SJSA1 (cell line): ENCODE measurements at regions not wholly inside any gene's neighbourhood (a gene's known extent, or its start where the extent isn't known, plus 50 kb on each side); places are given as distances from the start of the nearest gene placed in this dataset.
"Not testable (repeated sequence)": the region's sequence is repeated elsewhere in the genome, so short reads cannot be mapped to it uniquely, and the experiment has no call there.

Experiments used
- DNase-seq, 2 experiments: peaks; one replicate each; pipeline ENCODE4 v3.0.0-alpha.2; 2015 to 2020; ENCODE audit warnings: low spot score in 2 of 2, low read depth in 1 of 2
- H3K27ac ChIP-seq: fragments of 250-450 bp; sonication (Bioruptor Pico); 2 replicates; pipeline ENCODE4 v1.5.1; 2020; ENCODE audit warnings: mild to moderate bottlenecking, moderate library complexity
- H3K27me3 ChIP-seq: fragments of 250-450 bp; sonication (Bioruptor Pico); replicated peaks from 2 replicates; pipeline ENCODE4 v1.5.1; 2020; ENCODE audit warnings: mild to moderate bottlenecking, moderate library complexity
- H3K36me3 ChIP-seq: fragments of 250-450 bp; sonication (Bioruptor Pico); 2 replicates; pipeline ENCODE4 v1.5.1; 2020; ENCODE audit warnings: mild to moderate bottlenecking
- H3K4me1 ChIP-seq: fragments of 250-450 bp; sonication (Bioruptor Pico); replicated peaks from 2 replicates; pipeline ENCODE4 v1.6.1; 2021; ENCODE audit warnings: mild to moderate bottlenecking
- H3K4me3 ChIP-seq: fragments of 250-450 bp; sonication (Bioruptor Pico); 2 replicates; pipeline ENCODE4 v1.5.1; 2020; ENCODE audit warnings: mild to moderate bottlenecking
- H3K9me3 ChIP-seq: fragments of 250-450 bp; sonication (Bioruptor Pico); replicated peaks from 2 replicates; pipeline ENCODE4 v1.5.1; 2020; ENCODE audit warnings: mild to moderate bottlenecking

DNA sequence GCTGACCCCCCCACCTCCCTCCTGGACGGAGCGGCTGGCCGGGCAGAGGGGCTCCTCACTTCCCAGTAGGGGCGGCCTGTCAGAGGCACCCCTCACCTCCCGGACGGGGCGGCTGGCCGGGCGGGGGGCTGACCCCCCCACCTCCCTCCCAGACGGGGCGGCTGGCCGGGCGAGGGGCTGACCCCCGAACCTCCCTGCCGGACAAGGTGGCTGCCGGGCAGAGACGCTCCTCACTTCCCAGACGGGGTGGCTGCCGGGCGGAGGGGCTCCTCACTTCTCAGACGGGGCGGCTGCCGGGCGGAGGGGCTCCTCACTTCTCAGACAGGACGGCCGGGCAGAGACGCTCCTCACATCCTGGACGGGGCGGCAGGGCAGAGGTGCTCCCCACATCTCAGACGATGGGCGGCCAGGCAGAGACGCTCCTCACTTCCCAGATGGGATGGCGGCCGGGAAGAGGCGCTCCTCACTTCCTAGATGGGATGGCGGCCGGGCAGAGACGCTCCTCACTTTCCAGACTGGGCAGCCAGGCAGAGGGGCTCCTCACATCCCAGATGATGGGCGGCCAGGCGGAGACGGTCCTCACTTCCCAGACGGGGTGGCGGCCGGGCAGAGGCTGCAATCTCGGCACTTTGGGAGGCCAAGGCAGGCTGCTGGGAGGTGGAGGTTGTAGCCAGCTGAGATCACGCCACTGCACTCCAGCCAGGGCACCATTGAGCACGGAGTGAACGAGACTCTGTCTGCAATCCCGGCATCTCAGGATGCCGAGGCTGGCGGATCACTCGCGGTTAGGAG lies 66.2 kb upstream of the PAPPA2 start:
- H3K36me3 ChIP-seq, H3K4me3 ChIP-seq, H3K9me3 ChIP-seq, H3K4me1 ChIP-seq, H3K27ac ChIP-seq, H3K27me3 ChIP-seq, DNase-seq: not testable (repeated sequence)

DNA sequence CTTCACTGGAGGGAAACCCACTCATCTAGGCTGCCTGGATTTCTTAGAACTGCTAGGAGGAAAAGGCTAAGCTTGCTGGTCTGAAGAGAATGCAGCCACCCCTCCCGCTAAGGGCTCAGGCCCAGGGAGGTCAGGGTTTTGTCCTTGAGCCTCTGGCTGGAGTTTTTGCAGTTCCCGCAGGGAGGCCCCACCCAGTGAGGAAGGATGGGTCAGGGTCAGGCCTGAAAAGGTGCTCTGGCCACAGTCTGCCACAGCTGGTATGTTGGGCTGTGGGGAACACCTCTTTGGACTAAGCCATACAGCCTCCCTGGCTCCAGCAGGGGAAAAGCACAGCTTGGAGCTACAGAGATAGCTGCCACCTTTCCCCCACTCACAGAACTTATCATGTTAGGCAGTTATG lies 71.4 kb upstream of the PAPPA2 start:
- no peak for DNase-seq
- Histone ChIP-seq H3K4me1 (no peaks in the 10 kb centered on the region), H3K27me3 (no peaks in the 10 kb centered on the region), H3K27ac (no peak overlapping the region), H3K9me3 (no peaks in the 10 kb centered on the region), H3K4me3 (no peak overlapping the region), H3K36me3 (no peaks in the 10 kb centered on the region)

DNA sequence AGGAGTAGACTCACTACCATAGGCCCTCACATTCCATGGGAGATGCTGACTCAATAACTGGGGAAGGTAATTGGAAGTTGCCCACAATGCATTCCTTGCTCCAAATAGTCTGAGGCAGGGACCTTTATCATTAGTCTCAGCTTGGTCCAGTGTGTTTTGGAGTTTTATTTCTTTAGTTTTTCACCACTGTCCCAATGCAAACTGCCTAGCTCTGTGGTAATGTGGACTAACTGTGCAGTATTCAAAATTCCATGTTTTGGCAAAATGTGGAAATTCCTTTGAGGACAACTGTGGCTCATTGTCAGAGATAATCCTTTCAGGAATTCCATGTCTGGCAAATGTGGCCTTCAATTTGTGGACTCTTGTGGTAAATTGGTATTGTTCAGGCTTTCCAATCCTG lies 78.1 kb upstream of the PAPPA2 start:
- no peaks in the 10 kb centered on the region for H3K4me1 ChIP-seq
- H3K4me3 ChIP-seq: no peak overlapping the region
- H3K36me3 ChIP-seq: no peaks in the 10 kb centered on the region
- H3K27me3 ChIP-seq: no peaks in the 10 kb centered on the region
- H3K27ac ChIP-seq: no peak overlapping the region
- no peak for DNase-seq
- H3K9me3 ChIP-seq: no peaks in the 10 kb centered on the region

DNA sequence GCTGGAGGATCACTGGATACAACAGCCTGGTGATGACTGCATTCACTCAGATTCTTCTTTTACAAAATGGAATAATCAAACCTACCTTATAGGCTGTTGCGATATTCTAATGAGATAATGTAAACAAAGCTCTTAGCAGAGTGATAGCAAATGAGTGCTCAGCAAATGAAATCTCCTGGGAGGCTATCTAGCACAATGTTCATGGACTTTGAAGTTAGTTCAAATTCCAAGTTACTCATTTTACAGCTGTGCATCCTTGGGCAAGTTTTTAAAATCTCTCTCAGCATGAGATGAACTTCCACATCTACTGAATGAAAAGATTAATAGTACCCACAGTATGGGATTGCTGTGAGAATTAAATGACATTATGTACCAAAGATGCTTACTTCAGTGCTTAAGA lies 80.8 kb upstream of the PAPPA2 start:
- no peak overlapping the region for H3K4me3 ChIP-seq
- no peak for DNase-seq
- H3K27me3 ChIP-seq: no peaks in the 10 kb centered on the region
- H3K4me1 ChIP-seq: no peaks in the 10 kb centered on the region
- H3K36me3 ChIP-seq: no peaks in the 10 kb centered on the region
- H3K27ac ChIP-seq: no peak overlapping the region
- H3K9me3 ChIP-seq: no peaks in the 10 kb centered on the region

DNA sequence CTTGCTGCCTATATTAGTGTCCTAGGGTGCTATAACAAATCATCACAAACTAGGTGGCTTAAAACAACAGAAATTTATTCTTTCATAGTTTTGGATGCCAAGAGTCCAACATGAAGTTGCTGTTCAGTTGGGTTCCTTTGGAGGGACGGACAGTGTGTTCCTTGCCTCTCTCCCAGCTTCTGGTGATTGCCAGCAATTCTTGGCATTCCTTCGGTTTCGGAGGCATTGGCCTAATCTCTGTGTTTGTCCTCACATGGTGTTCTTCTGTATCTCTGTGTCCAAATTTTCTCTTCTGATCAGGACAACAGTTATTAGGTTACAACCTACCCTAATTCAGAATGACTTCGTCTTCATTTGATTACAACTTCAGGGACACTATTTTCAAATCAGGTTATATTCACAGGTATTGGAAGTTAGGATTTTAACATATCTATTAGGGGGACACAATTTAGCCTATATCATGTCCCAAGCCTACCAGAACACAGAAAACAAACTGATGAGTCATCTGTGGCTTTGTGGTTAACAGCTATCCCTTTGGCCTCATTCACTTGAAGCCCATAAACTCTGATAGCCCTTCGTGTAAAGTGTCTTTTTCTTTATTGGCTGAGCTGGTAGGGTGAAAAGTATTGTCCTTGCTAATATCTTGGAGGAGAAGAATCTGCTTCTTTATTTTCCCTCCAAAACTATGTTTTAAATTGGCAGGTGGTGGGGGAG lies 83.2 kb upstream of the PAPPA2 start:
- no peak for DNase-seq

DNA sequence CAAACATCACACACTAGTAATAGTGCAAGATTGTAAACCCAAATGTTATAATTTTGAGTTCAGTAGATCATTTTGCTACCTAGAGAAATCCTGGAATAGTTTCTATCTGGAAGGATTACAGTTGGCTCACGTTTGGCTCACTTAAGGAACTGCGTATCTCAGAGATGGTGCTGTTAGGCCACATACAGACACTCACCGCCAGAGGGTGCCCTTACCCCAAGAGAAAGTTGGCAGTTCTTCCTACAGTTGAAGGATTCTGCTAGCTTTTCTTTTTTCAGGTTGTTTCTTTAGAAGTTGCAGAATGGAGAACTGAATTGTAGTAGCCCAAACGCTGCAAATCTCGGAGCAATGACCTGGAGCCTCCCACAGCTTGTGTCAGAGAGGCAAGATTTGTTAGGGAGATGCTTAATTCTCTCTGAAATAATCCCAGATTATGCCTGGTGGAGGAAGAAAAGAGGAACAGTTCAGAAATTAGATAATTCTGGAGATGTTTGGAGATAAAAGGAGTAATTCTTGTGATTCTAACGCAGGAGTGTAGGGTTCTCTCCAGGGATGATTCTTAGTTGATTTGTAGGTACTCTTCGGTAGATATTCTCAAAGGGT lies 87.9 kb upstream of the PAPPA2 start:
- Histone ChIP-seq H3K27me3 (no peaks in the 10 kb centered on the region), H3K4me3 (no peak overlapping the region), H3K4me1 (no peaks in the 10 kb centered on the region), H3K27ac (no peak overlapping the region), H3K9me3 (no peaks in the 10 kb centered on the region), H3K36me3 (no peaks in the 10 kb centered on the region)
- DNase-seq: peak; percentile 41 to 68

More for the DNA sequence above, 83.2 kb upstream of the PAPPA2 start:
- Histone ChIP-seq H3K4me1 (no peaks in the 10 kb centered on the region), H3K27ac (no peak overlapping the region), H3K27me3 (no peaks in the 10 kb centered on the region), H3K4me3 (no peak overlapping the region), H3K36me3 (no peaks in the 10 kb centered on the region), H3K9me3 (no peaks in the 10 kb centered on the region)

DNA sequence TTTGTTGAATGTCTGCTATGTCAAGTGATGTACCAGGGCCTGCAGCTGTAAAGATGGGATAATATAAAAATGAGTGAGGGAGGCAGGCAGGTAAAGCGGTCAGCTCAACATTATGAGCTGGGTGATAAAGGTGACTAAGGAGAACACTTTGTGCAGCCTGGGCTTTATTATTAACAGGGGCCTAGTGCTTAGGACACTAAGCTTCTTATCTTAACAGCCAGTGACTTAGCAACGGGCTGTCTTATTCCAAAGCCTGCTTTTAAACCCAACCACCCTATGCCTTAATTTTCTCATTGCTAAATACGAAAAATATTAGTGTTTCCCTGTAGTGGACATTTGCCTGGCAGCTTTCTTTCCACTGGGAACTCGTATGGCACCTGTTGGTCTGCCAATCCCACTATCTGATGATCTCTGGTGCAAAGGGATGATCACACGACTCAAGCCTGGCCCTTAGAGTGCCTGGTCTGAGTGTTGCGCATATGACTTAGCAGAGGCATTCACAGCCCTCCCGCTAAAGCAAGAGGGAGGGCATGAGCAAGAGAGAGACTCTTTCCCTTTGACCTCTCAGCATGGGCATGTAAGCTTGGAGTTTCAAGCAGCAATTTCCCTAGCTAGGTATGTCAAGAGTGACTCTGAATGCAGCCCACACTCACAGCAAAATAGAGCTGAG lies 98.6 kb upstream of the PAPPA2 start:
- Histone ChIP-seq H3K27me3 (no peaks in the 10 kb centered on the region), H3K9me3 (no peaks in the 10 kb centered on the region), H3K4me1 (no peaks in the 10 kb centered on the region), H3K36me3 (no peaks in the 10 kb centered on the region), H3K4me3 (no peak overlapping the region), H3K27ac (no peak overlapping the region)
- no peak for DNase-seq

DNA sequence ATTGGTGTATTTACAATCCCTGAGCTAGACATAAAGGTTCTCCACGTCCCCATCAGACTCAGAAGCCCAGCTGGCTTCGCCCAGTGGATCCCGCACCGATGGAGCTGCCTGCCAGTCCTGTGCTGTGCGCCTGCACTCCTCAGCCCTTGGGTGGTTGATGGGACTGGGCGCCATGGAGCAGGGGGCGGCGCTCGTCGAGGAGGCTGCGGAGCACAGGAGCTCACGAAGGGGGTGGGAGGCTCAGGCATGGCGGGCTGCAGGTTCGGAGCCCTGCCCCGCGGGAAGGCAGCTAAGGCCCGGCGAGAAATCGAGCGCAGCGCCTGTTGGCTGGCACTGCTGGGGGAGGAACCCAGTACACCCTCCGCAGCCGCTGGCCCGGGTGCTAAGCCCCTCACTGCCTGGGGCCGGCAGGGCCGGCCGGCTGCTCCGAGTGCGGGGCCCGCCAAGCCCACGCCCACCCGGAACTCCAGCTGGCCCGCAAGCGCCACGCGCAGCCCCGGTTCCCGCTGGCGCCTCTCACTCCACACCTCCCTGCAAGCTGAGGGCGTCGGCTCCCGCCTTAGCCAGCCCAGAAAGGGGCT lies 113.8 kb upstream of the PAPPA2 start:
- not testable (repeated sequence) for H3K27ac ChIP-seq, H3K36me3 ChIP-seq, H3K4me1 ChIP-seq, H3K27me3 ChIP-seq, H3K4me3 ChIP-seq, DNase-seq, H3K9me3 ChIP-seq

DNA sequence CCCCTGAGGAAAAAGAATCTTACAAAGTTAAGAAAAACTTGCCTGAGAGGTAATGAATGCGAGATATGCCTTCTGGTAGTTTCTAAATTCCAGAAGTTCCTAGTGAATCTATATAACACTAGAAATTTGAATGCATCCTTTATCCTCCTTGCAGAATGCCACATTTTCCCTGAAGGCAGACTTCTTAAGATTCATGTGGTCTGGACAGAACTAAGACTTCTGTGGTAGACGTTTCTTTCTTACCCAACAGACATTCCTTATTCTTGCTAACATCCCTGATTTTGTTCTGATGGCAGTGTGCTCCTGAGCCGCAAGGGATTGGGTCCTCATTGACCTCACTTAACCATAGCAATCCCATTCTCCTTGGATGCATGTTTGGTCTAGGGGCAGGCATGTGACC lies 121.3 kb upstream of the PAPPA2 start:
- Histone ChIP-seq H3K27me3 (no peaks in the 10 kb centered on the region), H3K4me3 (no peak overlapping the region), H3K36me3 (no peaks in the 10 kb centered on the region), H3K4me1 (no peaks in the 10 kb centered on the region), H3K9me3 (no peaks in the 10 kb centered on the region), H3K27ac (no peak overlapping the region)
- no peak for DNase-seq

DNA sequence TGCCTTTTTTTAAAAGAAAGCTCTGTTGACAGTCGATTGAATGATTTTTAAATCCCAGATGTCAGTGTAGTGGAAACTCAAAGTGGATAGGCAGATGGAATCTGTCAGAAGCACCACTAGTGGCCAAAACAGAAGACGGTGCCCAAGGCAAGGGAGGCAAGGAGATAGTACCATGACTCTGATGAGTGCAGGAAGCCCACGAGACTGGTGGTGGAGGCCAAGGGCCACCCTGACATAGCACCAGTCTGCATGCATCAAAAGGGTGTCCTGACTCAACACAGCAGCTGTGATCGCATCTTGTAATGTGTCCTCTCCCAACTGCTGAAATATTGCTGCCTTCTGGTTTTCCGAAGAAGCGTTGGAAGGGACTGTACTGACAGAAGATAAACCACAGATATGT lies 124.1 kb upstream of the PAPPA2 start:
- no peak for DNase-seq
- no peak overlapping the region for H3K4me3 ChIP-seq
- H3K27ac ChIP-seq: no peak overlapping the region
- H3K4me1 ChIP-seq: no peaks in the 10 kb centered on the region
- H3K36me3 ChIP-seq: no peaks in the 10 kb centered on the region
- H3K9me3 ChIP-seq: no peaks in the 10 kb centered on the region
- H3K27me3 ChIP-seq: no peaks in the 10 kb centered on the region

DNA sequence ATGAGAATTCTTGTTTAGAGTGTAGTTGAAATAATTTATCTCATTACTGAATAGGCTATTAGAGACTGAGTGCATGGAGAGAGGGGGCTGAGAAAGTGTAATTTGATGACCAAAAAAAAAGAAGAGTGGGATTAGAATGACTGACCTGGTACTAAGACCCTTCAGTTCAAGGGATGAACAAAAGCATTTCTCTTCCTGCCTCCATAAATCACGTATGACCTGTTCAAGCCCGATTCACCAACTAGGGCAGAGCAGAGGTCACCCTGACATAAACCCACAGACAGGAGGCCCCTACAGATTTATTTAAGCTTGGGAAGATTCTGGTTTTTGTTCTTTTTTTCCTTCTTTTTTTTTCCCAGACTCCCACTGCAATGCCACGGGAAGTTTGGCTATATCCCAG lies 123.7 kb upstream of the COP1 start:
- DNase-seq: no peak

DNA sequence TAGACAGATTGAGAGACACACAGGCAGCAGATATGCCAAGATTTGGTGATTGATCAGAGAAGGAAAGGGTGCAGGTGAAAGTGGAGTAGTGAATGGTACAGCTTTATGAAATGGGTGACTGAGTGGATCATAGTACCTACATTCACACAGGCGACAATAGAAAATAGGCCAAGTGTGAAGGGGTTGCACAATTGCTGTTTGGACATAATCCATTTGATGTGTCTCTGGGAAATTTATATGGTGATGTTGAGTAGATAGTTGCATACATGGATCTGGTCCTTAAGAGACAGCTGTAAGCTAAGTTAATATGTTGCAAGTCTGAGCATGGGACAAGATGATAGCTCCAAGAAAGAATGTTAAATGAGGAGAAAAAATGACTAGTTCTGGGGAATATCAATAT lies 118.6 kb upstream of the COP1 start:
- no peaks in the 10 kb centered on the region for H3K27me3 ChIP-seq
- no peak overlapping the region for H3K4me3 ChIP-seq
- H3K9me3 ChIP-seq: no peaks in the 10 kb centered on the region
- H3K36me3 ChIP-seq: no peaks in the 10 kb centered on the region
- no peak overlapping the region for H3K27ac ChIP-seq
- no peak for DNase-seq
- H3K4me1 ChIP-seq: no peaks in the 10 kb centered on the region

More for the DNA sequence above, 123.7 kb upstream of the COP1 start:
- Histone ChIP-seq H3K27me3 (no peaks in the 10 kb centered on the region), H3K9me3 (no peaks in the 10 kb centered on the region), H3K27ac (no peak overlapping the region), H3K4me3 (no peak overlapping the region), H3K4me1 (no peaks in the 10 kb centered on the region), H3K36me3 (no peaks in the 10 kb centered on the region)

DNA sequence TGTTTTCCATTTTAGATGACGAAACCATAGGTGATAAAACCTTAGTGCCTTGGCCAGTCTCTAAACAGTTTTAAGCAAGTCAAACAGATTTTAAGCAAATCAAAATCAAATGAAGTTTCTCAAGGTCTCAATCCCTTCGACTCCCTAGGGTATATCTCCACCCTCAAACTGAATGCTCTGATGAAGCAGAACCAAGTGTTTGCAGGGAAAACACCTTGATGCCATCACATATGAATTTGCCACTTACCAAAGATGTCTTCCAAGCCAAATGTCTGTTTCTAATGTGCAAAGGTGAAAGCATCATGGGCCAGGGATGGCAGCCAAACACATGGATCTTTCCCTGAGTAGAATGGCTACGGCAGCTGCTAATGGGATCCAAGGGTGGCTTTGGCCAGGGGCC lies 116.4 kb upstream of the COP1 start:
- no peaks in the 10 kb centered on the region for H3K27me3 ChIP-seq
- no peaks in the 10 kb centered on the region for H3K4me1 ChIP-seq
- no peaks in the 10 kb centered on the region for H3K36me3 ChIP-seq

More for the DNA sequence above, 116.4 kb upstream of the COP1 start:
- Histone ChIP-seq H3K27ac (no peak overlapping the region), H3K4me3 (no peak overlapping the region), H3K9me3 (no peaks in the 10 kb centered on the region)
- DNase-seq: no peak
